GM19043 (cell line): ENCODE measurements at regions not wholly inside any gene's neighbourhood (a gene's known extent, or its start where the extent isn't known, plus 50 kb on each side); places are given as distances from the start of the nearest gene placed in this dataset.

Experiments
- ATAC-seq: cut with Tn5 transposase; IDR thresholded peaks from one replicate; pipeline ENCODE4 v1.9.1; 2021; ENCODE audit warnings: low read depth; ENCODE audit not compliant: unreplicated experiment

GRCh38 chr7:42761486-42761885 lies 150.4 kb downstream of the C7orf25 start:
- ATAC-seq: no peak

GRCh38 chr7:42758124-42758523 lies 153.7 kb downstream of the C7orf25 start:
- no peak for ATAC-seq

DNA sequence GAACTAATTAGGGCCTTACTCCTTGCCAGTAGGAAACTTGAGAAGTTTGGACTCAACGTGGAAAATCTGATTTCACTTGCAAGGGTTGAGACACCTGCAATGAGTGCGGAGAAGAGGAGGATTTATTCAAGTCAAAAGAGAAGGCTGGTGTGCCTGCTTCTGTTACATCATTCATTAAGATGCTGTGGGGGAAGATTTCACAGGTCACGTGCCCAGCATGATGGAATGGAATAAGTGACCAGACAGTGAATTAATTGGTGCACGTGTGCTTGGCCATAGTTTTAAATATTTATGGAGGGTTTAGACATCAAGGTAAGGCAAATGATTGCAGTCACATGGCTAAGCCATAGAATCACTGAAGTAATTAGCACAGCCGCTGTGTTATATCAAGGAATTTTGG lies 155.0 kb downstream of the C7orf25 start:
- ATAC-seq: no peak

DNA sequence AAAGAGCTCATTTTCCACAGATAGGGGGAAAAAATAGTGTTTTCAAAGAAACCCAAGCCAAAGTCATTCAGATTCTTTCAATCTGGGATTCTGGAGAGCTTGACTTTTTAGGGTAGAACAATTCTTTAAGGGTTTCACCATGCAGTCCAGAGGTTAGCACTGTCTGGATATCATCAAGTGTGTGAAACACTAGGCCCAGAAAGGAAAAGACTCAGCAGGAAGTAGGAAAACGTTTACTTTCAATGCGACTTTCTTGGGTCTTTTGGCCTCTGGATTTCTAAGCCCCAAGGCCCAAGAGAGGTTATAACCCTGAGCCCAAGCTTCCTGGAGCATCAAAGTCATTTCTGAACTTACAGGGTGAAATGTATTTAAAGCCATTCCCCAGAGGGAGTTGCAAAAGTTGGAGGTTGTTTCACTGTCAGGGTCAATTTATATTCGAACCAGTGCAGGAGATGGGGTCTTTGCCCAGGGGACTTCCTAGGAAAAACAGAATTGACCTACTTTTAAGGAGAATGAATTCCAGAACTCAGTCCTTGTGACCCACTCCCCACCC lies 158.0 kb downstream of the C7orf25 start:
- no peak for ATAC-seq

- ATAC-seq: no peak
These were observed 158.5 kb downstream of the C7orf25 start for GRCh38 chr7:42753367-42753766.

- no peak for ATAC-seq
These were observed 161.7 kb downstream of the C7orf25 start for GRCh38 chr7:42750172-42750571.

- ATAC-seq: no peak
These were observed 164.8 kb downstream of the C7orf25 start for GRCh38 chr7:42747044-42747443.

DNA sequence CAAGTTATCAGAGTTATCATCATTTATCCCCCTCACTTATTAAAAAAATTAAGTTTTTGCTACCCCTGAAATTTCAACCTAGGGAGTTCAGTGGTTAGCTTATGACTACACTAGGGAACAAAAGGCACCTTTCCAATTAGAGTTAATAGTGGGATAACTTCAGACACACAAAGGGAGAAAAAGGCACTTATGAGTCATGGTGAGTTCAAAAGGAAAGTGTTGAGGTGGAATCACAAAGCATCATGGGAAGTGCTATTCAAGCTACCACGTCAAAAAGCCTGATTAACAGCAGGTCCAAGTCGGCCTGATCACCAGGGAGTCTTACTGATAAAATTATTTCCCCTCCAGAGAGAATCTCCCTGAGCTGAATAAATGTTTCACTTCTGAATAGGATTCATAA lies 165.7 kb downstream of the C7orf25 start:
- ATAC-seq: no peak

- no peak for ATAC-seq
These were observed 166.4 kb downstream of the C7orf25 start for GRCh38 chr7:42745357-42746059.

GRCh38 chr7:42744746-42745145 lies 167.1 kb downstream of the C7orf25 start:
- ATAC-seq: no peak

DNA sequence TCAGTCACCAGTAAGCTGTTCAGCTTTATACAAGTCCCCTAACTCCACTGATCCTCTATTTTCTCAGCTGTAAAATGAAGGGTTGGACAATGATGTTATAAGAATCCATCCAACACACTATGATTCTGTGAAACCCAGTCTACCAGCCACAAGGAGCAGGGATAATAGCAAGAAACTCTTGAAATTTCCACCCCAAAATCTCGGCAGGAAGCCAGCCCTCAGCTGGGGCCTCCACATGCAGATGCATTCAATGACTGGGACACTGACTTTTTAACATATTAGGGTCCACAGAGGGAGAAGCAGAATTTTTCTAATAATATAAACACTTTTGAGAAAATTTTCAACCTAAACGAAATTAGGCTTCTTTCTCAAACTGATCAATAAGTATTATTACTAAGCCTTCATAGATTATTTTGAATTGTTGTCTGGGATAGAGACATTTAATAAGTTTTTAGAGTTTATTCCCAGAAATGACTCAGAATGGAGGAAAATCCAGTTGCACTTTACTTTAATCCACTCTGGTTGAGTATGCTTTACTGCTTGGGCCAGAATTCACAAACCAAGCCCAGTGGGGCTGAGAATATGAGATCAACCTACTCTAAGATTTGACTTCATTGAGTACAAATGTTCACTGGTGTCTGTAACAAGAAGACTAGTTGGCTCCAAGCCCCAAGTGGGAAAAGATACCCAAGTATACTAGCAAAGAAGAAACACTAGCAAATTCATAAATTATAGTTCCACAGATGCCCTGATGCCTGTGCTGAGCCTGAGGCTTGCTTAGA lies 168.6 kb downstream of the C7orf25 start:
- ATAC-seq: no peak

GRCh38 chr7:42742318-42742717 lies 169.6 kb downstream of the C7orf25 start:
- ATAC-seq: no peak

DNA sequence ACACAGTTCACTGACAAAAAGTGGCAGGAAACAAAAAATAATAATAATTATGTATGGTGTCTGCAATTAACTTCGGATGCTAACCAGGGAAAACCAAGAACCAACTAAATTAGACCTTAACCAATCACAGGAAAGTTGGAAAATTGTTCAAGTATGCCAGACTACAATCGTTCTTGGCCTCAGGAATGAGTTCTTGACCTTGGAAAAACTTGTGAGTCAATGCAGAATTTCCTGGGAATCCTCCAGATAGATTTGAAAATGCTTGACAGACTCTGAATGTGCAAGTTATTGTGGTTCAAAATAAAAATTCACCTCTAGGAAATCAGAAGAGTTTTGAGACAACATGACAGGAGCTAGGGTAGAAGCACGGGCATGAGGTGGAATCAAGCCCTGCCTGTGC lies 171.5 kb downstream of the C7orf25 start:
- no peak for ATAC-seq

- no peak for ATAC-seq
These were observed 172.2 kb downstream of the C7orf25 start for GRCh38 chr7:42739638-42740037.

DNA sequence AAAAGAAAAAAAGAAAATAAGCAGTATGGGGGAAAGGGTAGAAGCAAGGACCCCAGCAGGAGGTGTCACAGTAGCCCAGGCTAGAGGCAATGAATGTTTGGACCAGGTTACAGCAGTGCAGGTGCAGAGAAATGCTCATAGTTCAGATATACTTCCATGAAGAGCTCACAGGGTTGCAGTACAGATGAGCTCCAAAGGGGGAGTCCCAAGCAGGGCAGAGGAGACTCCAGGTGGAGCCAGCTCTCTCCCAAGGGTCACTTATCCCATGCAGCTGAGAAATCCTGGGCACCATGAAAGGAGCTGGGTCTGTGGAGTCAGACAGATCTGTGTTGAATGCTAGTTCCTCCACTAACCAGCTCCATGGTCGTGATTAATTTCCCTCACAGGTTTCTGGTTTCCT lies 174.9 kb downstream of the C7orf25 start:
- no peak for ATAC-seq

GRCh38 chr7:42735081-42735480 lies 176.8 kb downstream of the C7orf25 start:
- ATAC-seq: no peak

DNA sequence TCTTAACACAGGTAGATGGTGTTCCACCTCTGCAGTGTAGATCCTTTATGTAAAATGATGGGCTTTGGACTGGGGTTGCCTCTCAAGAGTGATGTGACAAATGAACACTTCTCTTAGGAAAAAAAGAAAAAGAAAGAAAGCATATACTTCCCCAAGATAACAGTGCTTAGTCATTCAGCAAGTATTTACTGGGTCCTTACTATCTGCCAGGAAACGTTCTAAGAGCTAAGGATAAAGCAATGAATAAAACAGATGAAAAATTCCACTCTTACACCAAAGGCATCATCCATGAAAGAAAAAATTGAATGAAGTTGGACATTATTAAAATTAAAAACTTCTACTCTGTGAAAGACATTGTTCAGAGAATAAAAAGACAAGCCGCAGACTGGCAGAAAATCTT lies 177.3 kb downstream of the C7orf25 start:
- no peak for ATAC-seq

GRCh38 chr7:42733040-42733439 lies 178.8 kb downstream of the C7orf25 start:
- no peak for ATAC-seq

DNA sequence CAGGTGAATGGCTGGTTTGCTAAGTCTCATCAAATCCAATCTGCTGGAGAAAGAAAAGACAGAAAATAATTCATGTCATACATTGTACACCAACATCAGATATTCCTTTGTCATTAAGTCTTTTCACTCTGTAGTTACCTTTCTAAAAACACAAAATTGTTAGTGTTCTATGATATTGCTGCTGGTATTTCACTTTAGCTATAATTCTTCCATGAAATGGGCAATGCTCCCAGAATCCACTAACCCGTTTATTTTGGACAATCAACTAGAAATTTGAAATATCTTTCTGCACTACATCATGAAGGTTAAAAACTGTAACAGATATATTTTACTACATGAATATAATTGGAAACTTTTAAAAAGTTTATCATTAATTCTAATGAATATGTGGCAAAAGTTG lies 181.3 kb downstream of the C7orf25 start:
- no peak for ATAC-seq

- no peak for ATAC-seq
These were observed 182.7 kb downstream of the C7orf25 start for GRCh38 chr7:42729053-42729765.

DNA sequence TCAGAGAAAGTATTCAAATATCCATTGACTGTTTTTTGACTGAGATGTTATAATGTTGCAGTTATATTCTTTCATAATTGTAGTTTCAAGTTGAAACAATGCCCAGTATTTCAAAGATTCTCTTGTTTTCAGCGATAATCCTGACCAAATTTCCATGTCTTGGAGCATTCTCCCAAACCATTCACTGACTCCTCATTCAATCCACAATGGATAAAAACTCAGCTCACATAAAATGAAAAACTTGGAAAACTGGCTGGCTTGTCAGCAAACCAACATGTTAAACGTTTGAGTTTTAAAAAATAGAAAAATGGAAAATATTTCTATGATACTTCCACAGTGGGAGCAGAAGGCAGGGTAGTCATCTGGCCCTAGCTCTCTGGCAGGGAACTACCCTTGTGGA lies 184.4 kb downstream of the C7orf25 start:
- ATAC-seq: no peak
